Anterior cingulate cortex (tissue), 58 donors: ENCODE measurements at regions not wholly inside any gene's neighbourhood (a gene's known extent, or its start where the extent isn't known, plus 50 kb on each side); places are given as distances from the start of the nearest gene placed in this dataset.
"Not testable (repeated sequence)": the region's sequence is repeated elsewhere in the genome, so short reads cannot be mapped to it uniquely, and the experiment has no call there.

Experiments used
- DNase-seq, 58 donors: peaks; one replicate each; lab custom pipeline; 2025; lab: John Stamatoyannopoulos, UW

GRCh38 chr16:79887541-79888540, 287.3 kb upstream of the MAF start:
- DNase-seq: no peak

DNA sequence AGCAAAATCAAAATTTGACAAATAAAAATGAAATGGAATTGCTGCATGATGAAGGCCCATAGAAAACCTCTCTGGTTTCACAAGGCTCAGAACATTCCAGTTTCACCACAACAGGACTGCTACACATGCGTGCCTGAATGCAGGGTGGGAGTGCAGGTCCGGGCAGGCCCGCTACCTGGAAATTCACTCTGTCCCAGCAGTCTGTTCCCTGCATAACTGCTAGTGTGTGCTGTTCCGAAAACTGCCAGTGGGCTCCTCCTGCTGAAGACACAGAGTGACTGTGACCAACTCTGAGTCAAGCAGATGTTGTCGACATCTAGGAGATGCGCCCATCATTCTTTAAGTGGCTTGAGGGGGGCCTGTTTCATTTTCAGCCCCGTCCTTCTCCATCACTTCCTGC, 284.8 kb upstream of the MAF start:
- DNase-seq: no peak

DNA sequence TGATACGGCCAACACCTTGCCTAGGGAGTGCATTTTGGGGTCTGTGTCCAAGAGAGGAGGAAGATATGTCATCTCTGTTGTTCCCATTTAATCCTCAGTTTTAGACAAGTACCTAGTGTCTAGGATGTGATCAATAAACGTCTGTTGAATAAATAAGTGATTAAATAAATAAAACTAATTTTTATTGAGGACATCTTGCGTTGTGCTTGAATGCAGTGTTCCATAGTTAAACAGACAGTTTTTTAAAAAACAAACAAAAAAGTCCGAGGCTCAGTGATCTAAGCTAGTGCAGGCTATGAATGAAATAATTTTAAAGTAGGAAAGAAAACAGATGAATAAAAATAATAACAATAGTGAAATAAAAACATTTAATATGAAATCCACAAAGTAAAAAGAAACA, 283.0 kb upstream of the MAF start:
- DNase-seq: no peak

DNA sequence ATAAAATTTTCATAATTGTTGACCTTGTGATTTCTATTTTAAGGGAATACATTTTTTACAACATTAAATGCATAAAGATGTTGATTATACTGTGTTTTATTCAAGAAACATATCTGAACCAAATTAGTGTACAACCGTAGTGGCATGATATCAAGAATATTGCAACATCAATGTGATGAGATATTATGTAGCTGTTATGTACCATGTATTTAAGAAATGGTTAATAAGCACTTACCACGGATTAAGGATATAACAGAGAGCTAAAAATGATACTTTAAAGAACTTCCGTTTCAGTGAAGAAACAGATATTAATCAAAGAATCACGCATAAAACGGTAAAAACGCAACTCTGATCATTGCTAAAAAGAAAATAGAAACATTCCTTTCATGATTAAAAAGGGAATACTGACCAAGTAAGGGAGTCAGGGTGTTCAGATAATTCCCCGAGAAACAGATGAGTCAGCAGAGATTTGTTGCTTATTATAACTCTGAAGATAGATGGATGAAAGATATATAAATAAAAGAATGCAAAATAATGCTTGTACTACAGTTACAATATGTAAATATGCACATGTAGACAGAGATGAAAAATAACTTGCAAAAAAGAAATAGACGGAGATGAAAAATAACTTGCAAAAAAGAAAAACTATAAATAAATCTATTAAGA, 281.9 kb upstream of the MAF start:
- DNase-seq: no peak

DNA sequence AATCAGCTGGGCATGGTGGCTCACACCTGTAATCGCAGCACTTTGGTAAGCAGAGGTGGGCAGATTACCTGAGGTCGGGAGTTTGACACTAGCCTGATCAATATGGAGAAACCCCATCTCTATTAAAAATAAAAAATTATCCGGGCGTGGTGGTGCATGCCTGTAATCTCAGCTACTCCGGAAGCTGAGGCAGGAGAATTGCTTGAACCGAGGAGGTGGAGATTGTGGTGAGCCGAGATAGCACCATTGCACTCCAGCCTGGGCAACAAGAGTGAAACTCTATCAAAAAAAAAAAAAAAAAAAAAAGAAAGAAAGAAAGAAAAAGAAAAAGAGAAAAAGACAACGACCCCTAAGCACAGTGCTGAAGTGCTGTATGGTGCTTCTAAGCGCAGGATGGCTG, 280.6 kb upstream of the MAF start:
- not testable (repeated sequence) for DNase-seq

GRCh38 chr16:79876332-79876730, 275.8 kb upstream of the MAF start:
- no peak for DNase-seq

GRCh38 chr16:79874391-79874790, 273.9 kb upstream of the MAF start:
- no peak for DNase-seq

- DNase-seq: no peak
Observed at GRCh38 chr16:79873825-79874224, 273.3 kb upstream of the MAF start.

- no peak for DNase-seq
Observed at GRCh38 chr16:79871906-79872305, 271.4 kb upstream of the MAF start.

GRCh38 chr16:79870016-79870886, 269.7 kb upstream of the MAF start:
- no peak for DNase-seq

DNA sequence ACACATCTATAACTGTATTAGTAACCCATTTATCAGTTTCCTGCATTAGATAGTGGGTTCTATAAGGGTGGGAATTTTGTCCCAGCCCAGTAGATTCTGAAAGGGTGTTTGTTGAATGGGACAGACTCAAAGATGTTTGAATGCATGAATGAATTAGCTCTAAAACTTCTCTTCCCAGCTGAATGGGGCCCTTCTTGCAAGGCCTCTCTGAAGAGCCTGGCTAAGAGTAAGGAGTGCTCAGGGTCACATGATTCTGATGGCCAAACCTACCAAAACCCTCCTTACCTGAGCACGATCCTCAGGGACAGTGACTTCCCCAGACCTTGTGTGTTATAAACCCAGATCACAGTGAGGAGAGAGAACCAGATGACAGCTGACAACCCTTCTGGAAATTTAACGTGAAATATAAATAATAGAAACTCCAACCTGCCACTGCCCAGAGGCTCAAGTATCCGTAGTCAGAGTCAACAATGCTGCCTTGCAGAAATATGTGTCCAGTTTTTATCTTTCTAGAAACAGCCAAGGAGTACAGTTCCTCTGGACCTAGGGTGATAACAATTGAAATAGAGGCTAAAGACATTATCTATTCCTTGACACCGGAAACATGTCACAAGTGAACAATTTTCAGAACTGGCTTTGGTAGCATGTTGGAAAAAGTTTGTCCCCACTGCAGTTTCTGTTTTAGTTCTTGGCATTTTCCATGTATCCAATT, 268.9 kb upstream of the MAF start:
- DNase-seq: no peak

- DNase-seq: no peak
Observed at GRCh38 chr16:79868841-79869240, 268.3 kb upstream of the MAF start.

GRCh38 chr16:79867425-79867997, 267.0 kb upstream of the MAF start:
- DNase-seq: no peak

GRCh38 chr16:79865918-79866317, 265.4 kb upstream of the MAF start:
- no peak for DNase-seq

DNA sequence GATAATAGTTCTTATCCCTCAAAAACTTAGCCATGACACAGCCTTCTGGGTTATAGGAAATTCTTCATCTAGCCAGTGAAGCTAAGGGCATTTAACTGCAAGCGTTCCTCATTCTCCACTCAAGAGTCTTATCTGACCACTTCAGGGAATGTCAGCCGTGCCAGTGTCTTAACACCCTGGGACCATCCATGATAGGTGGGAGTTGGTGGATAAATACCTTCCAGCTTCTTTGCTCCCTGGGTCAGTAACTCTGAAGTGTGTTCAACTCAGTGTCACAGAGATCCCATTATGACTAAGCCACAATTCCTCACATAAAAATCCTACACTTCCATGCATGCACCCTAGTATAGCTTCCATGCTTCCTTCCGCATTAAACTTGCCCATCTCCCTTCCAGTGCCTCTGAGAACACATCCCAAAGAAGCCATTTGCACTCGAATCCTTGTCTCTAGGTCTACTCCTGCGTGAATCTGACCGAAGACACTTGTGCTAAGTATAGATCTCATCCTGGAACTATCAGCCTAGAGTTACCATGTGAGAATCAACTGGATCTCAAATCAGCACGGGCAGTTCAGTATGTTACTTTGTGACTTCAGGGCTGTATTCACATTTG, 264.3 kb upstream of the MAF start:
- DNase-seq: no peak

DNA sequence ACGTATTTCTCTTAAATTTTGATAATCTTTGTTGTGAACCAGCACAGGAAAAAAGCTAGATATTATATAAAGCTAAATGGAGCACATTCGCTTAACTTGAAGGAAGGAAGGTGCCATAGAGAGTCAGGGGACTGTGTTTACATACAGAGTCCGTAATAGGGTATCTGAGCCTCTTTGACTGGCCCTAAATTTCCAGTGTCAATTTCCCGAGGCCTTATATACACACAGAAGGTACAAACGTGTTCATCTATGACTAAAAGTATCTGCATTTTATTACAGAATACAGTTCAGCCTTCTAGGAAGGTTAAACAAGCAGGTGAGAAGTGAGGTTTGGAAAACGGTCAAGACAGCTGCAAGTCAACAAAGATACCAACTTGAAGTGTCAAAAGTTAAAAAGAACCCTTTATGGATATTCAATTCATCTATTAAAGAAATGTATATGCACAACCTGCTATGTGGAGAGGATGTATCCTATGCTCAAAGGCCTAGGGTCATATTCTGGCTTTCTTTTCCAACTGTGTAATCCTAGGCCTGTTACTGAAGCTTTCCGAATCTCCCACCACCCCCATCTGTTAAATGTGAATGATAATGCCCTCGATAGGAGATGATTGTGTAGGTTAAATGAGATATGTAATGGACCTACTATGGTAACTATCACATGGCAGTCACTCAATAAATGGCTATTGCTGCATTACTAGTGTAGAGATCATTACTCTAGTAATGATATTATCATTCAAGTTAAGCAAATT, 263.7 kb upstream of the MAF start:
- DNase-seq: no peak

GRCh38 chr16:79863128-79864031, 262.8 kb upstream of the MAF start:
- no peak for DNase-seq

DNA sequence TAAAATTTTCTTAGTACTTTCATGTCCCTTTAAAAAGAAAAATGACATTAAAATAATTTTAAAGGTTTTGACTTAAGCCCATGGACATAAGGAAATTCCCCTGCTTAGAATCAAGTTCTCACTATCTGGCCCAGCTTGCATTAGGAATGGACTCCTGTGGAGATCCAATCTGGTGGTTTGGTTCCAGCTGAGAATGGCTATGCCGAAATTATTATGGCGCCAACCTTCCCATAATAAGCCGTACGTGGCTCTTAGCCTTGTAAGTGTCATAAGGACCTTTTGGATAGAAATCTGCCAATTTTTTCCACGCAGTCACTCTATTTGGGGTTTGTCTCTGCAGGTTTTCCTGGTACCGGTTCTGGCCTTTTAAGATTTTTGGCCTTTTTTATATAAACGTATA, 262.1 kb upstream of the MAF start:
- no peak for DNase-seq
